GM12878 (cell line): ENCODE measurements at regions not wholly inside any gene's neighbourhood (a gene's known extent, or its start where the extent isn't known, plus 50 kb on each side); places are given as distances from the start of the nearest gene placed in this dataset.

Experiments used
- ATAC-seq: fragments of 200-7000 bp; cut with Tn5 transposase; 3 replicates; pipeline ENCODE4 v1.9.1; 2020; ENCODE audit warnings: mild to moderate bottlenecking, moderate library complexity
- BruUV-seq: library from RNA; stranded (reverse); fragments of 400-500 nt; replicated peaks from 2 replicates; lab custom pipeline; 2021; lab: Mats Ljungman, UMichigan
- CTCF ChIA-PET: fragments of 300-600 bp; sonication (Branson Sonifier 250); formaldehyde crosslinking; extraction: SDS; loops from one replicate; lab custom pipeline; 2021; ENCODE audit warnings: inconsistent platforms; lab: Yijun Ruan, JAX
- POLR2A ChIA-PET: fragments of 350-600 bp; formaldehyde crosslinking; extraction: SDS; loops from one replicate; lab custom pipeline; 2021; ENCODE audit warnings: inconsistent platforms; lab: Charles Lee
- RAD21 ChIA-PET: fragments of 300-600 bp; sonication (Branson Sonifier 250); formaldehyde crosslinking; loops from one replicate; lab custom pipeline; 2023; ENCODE audit warnings: antibody characterized with exemption; ENCODE audit not compliant: unreplicated experiment; lab: Charles Lee
- SMC1A ChIA-PET: fragments of 300-600 bp; sonication (Branson Sonifier 250); formaldehyde crosslinking; loops from one replicate; lab custom pipeline; 2023; ENCODE audit not compliant: unreplicated experiment, uncharacterized antibody; lab: Charles Lee
- DNase-seq: peaks from one replicate; pipeline ENCODE4 v3.0.0-alpha.2; 2011; ENCODE audit warnings: low read depth, low spot score
- FAIRE-seq: peaks from 3 replicates; lab custom pipeline; 2011; peaks lifted over from hg19 to GRCh38; lab: Jason Lieb, UNC
- H2AFZ ChIP-seq: 2 replicates; pipeline ENCODE4 v1.6.0; 2011; ENCODE audit warnings: low read depth, low read length, control low read depth; ENCODE audit not compliant: control insufficient read depth
- H3K27ac ChIP-seq: 2 replicates; pipeline ENCODE4 v1.5.1; 2011; ENCODE audit warnings: control low read depth; ENCODE audit not compliant: control insufficient read depth, insufficient read depth
- H3K27me3 ChIP-seq, 2 experiments: replicated peaks in 1 of 2; 2 replicates each; pipeline versions ENCODE4 v1.6.0 to v1.6.1; 2011; ENCODE audit warnings: low read length in 1 of 2; ENCODE audit not compliant: control insufficient read depth in 2 of 2, insufficient read depth in 2 of 2
- H3K36me3 ChIP-seq, 2 experiments: 2 replicates each; pipeline ENCODE4 v1.5.1; 2011; ENCODE audit warnings: low read length in 1 of 2; ENCODE audit not compliant: control insufficient read depth in 2 of 2, insufficient read depth in 2 of 2
- H3K4me1 ChIP-seq: 2 replicates; pipeline ENCODE4 v1.6.1; 2011; ENCODE audit warnings: mild to moderate bottlenecking, low read length, moderate library complexity, mixed read lengths; ENCODE audit not compliant: control insufficient read depth, insufficient read depth
- H3K4me2 ChIP-seq: 2 replicates; pipeline ENCODE4 v1.6.0; 2011; ENCODE audit warnings: control low read depth; ENCODE audit not compliant: control insufficient read depth, insufficient read depth
- H3K4me3 ChIP-seq: fragments of 200-600 bp; sonication (generic); 2 replicates; pipeline ENCODE4 v1.5.1; 2016
- H3K79me2 ChIP-seq: 2 replicates; pipeline ENCODE4 v1.6.0; 2011; ENCODE audit warnings: low read length; ENCODE audit not compliant: control insufficient read depth, insufficient read depth
- H3K9ac ChIP-seq: 2 replicates; pipeline ENCODE4 v1.8.0; 2011; ENCODE audit warnings: low read length, control low read depth, mixed read lengths; ENCODE audit not compliant: control insufficient read depth, insufficient read depth
- H3K9me3 ChIP-seq: replicated peaks from 3 replicates; pipeline ENCODE4 v1.5.1; 2011; ENCODE audit warnings: mild to moderate bottlenecking, low read length; ENCODE audit not compliant: control insufficient read depth, insufficient read depth
- H4K20me1 ChIP-seq: 2 replicates; pipeline ENCODE4 v1.6.0; 2011; ENCODE audit not compliant: control insufficient read depth, insufficient read depth
- CBX3 ChIP-seq: fragments of 200-600 bp; sonication (generic); IDR thresholded peaks from 2 replicates; pipeline ENCODE4 v1.6.1; 2016; ENCODE audit warnings: low read depth, borderline replicate concordance
- ETV6 ChIP-seq, 2 experiments: fragments of 450-650 bp in 1 of 2; IDR thresholded peaks in 1 of 2; conservative IDR thresholded peaks in 1 of 2; 2 replicates each; pipeline ENCODE4 v1.6.1; 2014; ENCODE audit warnings: antibody characterized with exemption in 1 of 2, borderline replicate concordance in 1 of 2, low read depth in 1 of 2, mild to moderate bottlenecking in 1 of 2, moderate library complexity in 1 of 2
- FOXK2 ChIP-seq: fragments of 450-650 bp; IDR thresholded peaks from 2 replicates; pipeline ENCODE4 v1.6.1; 2017; ENCODE audit warnings: mild to moderate bottlenecking, moderate library complexity
- HDAC6 ChIP-seq: fragments of 200-600 bp; sonication (generic); IDR thresholded peaks from one replicate; pipeline ENCODE4 v1.8.0; 2017; ENCODE audit warnings: antibody characterized with exemption; ENCODE audit not compliant: unreplicated experiment
- MTA3 ChIP-seq: IDR thresholded peaks from 2 replicates; pipeline ENCODE4 v1.6.1; 2012; ENCODE audit warnings: low read length, inconsistent platforms, borderline replicate concordance
- MXI1 ChIP-seq: fragments of 150-350 bp; IDR thresholded peaks from 2 replicates; pipeline ENCODE4 v1.6.1; 2011; ENCODE audit warnings: low read depth, mild to moderate bottlenecking, inconsistent platforms, low read length, improper control_type of control experiment
- PAX5 ChIP-seq: IDR thresholded peaks from 2 replicates; pipeline ENCODE4 v1.6.1; 2011; ENCODE audit warnings: low read depth, low read length, borderline replicate concordance
- SMAD5 ChIP-seq: IDR thresholded peaks from 2 replicates; pipeline ENCODE4 v1.6.1; 2016; ENCODE audit warnings: antibody characterized with exemption, low read depth
- WGBS: methylation state at CpG from one replicate; pipeline ENCODE4 v1.1.6; 2016; ENCODE audit warnings: low lambda C conversion rate; ENCODE audit not compliant: insufficient replicate concordance, insufficient coverage; ENCODE audit errors: missing lambda C conversion rate; 5-methylcytosine and 5-hydroxymethylcytosine counted together
- in situ Hi-C: fragments of 300-500 bp; cut with MboI; formaldehyde crosslinking; loops from 9 replicates; pipeline ENCODE4 v1.14.3; 2018; ENCODE audit warnings: mixed read lengths
- intact Hi-C: fragments of 100-400 bp; cut with micrococcal nuclease; formaldehyde crosslinking; loops from one replicate; pipeline ENCODE4 v1.14.2; 2022; ENCODE audit not compliant: unreplicated experiment
- TF ChIP-seq, protein P1 (sequence below): fragments of 150-350 bp; IDR thresholded peaks from 2 replicates; pipeline ENCODE4 v1.6.1; 2016; ENCODE audit warnings: low read depth, low read length
- TF ChIP-seq, protein P2 (sequence below): fragments of 450-650 bp; IDR thresholded peaks from 2 replicates; pipeline ENCODE4 v1.6.1; 2018; ENCODE audit warnings: borderline replicate concordance, mild to moderate bottlenecking; ENCODE audit not compliant: partially characterized antibody
- TF ChIP-seq, protein P3 (sequence below): IDR thresholded peaks from 2 replicates; pipeline ENCODE4 v1.6.1; 2012; ENCODE audit warnings: low read length, inconsistent platforms
- TF ChIP-seq, protein P4 (sequence below): fragments of 450-650 bp; IDR thresholded peaks from 2 replicates; pipeline ENCODE4 v1.6.1; 2017; ENCODE audit warnings: mild to moderate bottlenecking, low read depth, inconsistent platforms; ENCODE audit not compliant: poor library complexity, severe bottlenecking

DNA sequence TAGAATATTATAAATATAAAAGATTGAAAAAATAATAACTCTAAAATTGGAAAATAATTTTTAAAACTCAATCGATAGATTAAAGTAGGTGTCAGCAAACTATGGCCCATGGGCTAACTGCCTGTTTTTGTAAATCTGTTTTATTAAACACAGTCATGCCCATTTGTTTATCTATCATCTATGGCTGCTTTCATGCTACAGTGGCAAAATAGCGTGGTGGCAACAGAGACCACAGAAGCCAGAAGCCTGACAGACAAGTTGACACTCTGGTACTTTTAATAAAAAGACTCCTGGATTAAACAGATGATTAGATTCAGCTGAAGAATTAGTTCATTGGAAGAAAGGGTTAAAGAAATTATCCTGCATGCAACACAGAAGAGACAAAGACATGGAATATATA is 400.7 kb upstream of the RORB start (continued):
- TF ChIP-seq, protein P1, sequence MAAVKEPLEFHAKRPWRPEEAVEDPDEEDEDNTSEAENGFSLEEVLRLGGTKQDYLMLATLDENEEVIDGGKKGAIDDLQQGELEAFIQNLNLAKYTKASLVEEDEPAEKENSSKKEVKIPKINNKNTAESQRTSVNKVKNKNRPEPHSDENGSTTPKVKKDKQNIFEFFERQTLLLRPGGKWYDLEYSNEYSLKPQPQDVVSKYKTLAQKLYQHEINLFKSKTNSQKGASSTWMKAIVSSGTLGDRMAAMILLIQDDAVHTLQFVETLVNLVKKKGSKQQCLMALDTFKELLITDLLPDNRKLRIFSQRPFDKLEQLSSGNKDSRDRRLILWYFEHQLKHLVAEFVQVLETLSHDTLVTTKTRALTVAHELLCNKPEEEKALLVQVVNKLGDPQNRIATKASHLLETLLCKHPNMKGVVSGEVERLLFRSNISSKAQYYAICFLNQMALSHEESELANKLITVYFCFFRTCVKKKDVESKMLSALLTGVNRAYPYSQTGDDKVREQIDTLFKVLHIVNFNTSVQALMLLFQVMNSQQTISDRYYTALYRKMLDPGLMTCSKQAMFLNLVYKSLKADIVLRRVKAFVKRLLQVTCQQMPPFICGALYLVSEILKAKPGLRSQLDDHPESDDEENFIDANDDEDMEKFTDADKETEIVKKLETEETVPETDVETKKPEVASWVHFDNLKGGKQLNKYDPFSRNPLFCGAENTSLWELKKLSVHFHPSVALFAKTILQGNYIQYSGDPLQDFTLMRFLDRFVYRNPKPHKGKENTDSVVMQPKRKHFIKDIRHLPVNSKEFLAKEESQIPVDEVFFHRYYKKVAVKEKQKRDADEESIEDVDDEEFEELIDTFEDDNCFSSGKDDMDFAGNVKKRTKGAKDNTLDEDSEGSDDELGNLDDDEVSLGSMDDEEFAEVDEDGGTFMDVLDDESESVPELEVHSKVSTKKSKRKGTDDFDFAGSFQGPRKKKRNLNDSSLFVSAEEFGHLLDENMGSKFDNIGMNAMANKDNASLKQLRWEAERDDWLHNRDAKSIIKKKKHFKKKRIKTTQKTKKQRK: no peak
- TF ChIP-seq SMAD5 (no peak), CBX3 (no peak), MTA3 (no peak)
- TF ChIP-seq, protein P2, sequence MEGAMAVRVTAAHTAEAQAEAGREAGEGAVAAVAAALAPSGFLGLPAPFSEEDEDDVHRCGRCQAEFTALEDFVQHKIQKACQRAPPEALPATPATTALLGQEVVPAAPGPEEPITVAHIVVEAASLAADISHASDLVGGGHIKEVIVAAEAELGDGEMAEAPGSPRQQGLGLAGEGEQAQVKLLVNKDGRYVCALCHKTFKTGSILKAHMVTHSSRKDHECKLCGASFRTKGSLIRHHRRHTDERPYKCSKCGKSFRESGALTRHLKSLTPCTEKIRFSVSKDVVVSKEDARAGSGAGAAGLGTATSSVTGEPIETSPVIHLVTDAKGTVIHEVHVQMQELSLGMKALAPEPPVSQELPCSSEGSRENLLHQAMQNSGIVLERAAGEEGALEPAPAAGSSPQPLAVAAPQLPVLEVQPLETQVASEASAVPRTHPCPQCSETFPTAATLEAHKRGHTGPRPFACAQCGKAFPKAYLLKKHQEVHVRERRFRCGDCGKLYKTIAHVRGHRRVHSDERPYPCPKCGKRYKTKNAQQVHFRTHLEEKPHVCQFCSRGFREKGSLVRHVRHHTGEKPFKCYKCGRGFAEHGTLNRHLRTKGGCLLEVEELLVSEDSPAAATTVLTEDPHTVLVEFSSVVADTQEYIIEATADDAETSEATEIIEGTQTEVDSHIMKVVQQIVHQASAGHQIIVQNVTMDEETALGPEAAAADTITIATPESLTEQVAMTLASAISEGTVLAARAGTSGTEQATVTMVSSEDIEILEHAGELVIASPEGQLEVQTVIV: no peak

DNA sequence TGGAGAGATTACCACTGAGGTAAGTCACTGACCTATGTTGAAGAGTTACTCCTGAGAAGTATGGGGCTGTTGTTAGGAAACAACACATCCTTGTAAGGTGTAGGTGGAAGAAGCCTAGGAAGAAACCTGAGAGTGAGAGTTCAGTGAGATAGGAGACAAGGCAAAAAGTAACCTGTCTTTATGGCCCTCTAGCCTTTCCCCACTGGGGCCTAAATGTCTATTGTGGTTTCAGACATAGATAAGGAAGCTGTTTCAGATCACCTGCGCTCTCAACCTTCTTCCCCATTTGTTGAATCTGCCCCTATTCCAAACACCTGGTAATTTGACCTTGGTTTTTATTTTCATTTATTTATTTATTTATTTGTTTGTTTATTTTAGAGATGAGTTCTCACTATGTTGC is 397.1 kb upstream of the RORB start:
- ATAC-seq (no peak), DNase-seq (no peak), FAIRE-seq (no peak)
- Histone ChIP-seq H2AFZ (no peak overlapping the region), H3K4me1 (no peaks in the 10 kb centered on the region), H3K27me3 (no peaks in the 10 kb centered on the region), H3K4me2 (no peak overlapping the region), H3K27ac (no peak overlapping the region), H3K9me3 (no peaks in the 10 kb centered on the region), H3K36me3 (no peaks in the 10 kb centered on the region), H3K79me2 (no peaks in the 10 kb centered on the region), H4K20me1 (no peaks in the 10 kb centered on the region), H3K4me3 (no peak overlapping the region), H3K9ac (no peak overlapping the region)
- 4% methylated on average over 1 of the region's 1 CpG for WGBS
- ChIA-PET RAD21 (no interaction called here), SMC1A (interaction anchor here (0.9 kb wide), 1 partner anchor 26 kb away, joined by 3 read pairs; no protein-coding TSS in a partner anchor), CTCF (no interaction called here), POLR2A (no interaction called here)
- in situ Hi-C loops (no loop called here), intact Hi-C loops (no loop called here)
- BruUV-seq: no TSS peak
- TF ChIP-seq, protein P3, sequence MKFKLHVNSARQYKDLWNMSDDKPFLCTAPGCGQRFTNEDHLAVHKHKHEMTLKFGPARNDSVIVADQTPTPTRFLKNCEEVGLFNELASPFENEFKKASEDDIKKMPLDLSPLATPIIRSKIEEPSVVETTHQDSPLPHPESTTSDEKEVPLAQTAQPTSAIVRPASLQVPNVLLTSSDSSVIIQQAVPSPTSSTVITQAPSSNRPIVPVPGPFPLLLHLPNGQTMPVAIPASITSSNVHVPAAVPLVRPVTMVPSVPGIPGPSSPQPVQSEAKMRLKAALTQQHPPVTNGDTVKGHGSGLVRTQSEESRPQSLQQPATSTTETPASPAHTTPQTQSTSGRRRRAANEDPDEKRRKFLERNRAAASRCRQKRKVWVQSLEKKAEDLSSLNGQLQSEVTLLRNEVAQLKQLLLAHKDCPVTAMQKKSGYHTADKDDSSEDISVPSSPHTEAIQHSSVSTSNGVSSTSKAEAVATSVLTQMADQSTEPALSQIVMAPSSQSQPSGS: no peak
- TF ChIP-seq PAX5: no peak
- TF ChIP-seq, protein P4, sequence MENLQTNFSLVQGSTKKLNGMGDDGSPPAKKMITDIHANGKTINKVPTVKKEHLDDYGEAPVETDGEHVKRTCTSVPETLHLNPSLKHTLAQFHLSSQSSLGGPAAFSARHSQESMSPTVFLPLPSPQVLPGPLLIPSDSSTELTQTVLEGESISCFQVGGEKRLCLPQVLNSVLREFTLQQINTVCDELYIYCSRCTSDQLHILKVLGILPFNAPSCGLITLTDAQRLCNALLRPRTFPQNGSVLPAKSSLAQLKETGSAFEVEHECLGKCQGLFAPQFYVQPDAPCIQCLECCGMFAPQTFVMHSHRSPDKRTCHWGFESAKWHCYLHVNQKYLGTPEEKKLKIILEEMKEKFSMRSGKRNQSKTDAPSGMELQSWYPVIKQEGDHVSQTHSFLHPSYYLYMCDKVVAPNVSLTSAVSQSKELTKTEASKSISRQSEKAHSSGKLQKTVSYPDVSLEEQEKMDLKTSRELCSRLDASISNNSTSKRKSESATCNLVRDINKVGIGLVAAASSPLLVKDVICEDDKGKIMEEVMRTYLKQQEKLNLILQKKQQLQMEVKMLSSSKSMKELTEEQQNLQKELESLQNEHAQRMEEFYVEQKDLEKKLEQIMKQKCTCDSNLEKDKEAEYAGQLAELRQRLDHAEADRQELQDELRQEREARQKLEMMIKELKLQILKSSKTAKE: no peak
- no peak for TF ChIP-seq HDAC6
- TF ChIP-seq ETV6 (conservative IDR thresholded peaks at IDR 0.05 in 1 of 2, IDR thresholded peaks at IDR 0.05 in 1 of 2; ENCODE audit: borderline replicate concordance in 1 of 2, low read depth in 1 of 2): no peak
- no peak for TF ChIP-seq MXI1
- TF ChIP-seq FOXK2: no peak
